Astrocyte (in vitro differentiated cells and primary cell): ENCODE measurements at regions not wholly inside any gene's neighbourhood (a gene's known extent, or its start where the extent isn't known, plus 50 kb on each side); places are given as distances from the start of the nearest gene placed in this dataset.

Experiments
- EZH2 ChIP-seq: IDR thresholded peaks from 2 replicates; pipeline ENCODE4 v1.6.1; 2012; ENCODE audit warnings: mild to moderate bottlenecking, low read length, inconsistent platforms; ENCODE audit not compliant: insufficient read depth
- TF ChIP-seq, protein P1 (sequence below): IDR thresholded peaks from 2 replicates; pipeline ENCODE4 v1.5.1; 2011; ENCODE audit warnings: low read depth, mild to moderate bottlenecking, inconsistent platforms, low read length, moderate library complexity; ENCODE audit not compliant: insufficient read depth

DNA sequence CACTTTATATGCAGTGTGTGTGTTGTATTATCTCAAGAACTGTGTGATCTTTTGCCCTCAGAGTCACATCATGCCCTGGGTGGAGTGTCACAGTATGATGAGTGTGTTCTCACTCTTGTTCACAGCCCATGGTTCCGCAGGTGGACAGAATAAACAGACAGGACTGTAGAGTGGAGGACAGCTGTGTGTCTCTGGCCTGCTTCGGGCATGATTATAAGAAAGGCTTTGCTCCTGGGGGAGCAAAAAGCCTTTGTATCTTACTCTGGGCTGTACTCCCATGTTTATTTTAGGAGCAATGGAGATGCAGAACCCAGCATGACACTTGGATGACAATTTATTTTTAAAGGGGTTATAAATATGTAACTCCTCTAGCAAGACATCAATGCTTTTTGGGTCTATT is 371.7 kb upstream of the MEX3C start:
- TF ChIP-seq, protein P1, sequence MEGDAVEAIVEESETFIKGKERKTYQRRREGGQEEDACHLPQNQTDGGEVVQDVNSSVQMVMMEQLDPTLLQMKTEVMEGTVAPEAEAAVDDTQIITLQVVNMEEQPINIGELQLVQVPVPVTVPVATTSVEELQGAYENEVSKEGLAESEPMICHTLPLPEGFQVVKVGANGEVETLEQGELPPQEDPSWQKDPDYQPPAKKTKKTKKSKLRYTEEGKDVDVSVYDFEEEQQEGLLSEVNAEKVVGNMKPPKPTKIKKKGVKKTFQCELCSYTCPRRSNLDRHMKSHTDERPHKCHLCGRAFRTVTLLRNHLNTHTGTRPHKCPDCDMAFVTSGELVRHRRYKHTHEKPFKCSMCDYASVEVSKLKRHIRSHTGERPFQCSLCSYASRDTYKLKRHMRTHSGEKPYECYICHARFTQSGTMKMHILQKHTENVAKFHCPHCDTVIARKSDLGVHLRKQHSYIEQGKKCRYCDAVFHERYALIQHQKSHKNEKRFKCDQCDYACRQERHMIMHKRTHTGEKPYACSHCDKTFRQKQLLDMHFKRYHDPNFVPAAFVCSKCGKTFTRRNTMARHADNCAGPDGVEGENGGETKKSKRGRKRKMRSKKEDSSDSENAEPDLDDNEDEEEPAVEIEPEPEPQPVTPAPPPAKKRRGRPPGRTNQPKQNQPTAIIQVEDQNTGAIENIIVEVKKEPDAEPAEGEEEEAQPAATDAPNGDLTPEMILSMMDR = no peak
- no peak for TF ChIP-seq EZH2
